ENCODE measurements at regions not wholly inside any gene's neighbourhood (a gene's known extent, or its start where the extent isn't known, plus 50 kb on each side); places are given as distances from the start of the nearest gene placed in this dataset.

- H3K27me3 Mint-ChIP-seq (ENCODE audit: low read depth), result no peaks in the 10 kb centered on the region
- ChIA-PET CTCF (no interaction called here), POLR2A (interaction anchor here (0.6 kb wide), 1 partner anchor 99 kb away, joined by 6 read pairs; no protein-coding TSS in a partner anchor)
- H3K4me1 Mint-ChIP-seq, result 0 out of 2 replicates have a peak, but pooled peaks cover 3% of the 10 kb centered on the region
- no peaks in the 10 kb centered on the region for H3K36me3 Mint-ChIP-seq
- ATAC-seq (no peak), DNase-seq (ENCODE audit: low spot score) (no peak)
- H3K27ac Mint-ChIP-seq, result no peak overlapping the region
- no peak overlapping the region for H3K4me3 Mint-ChIP-seq
- no peaks in the 10 kb centered on the region for H3K9me3 Mint-ChIP-seq
- TF ChIP-seq, protein P1, sequence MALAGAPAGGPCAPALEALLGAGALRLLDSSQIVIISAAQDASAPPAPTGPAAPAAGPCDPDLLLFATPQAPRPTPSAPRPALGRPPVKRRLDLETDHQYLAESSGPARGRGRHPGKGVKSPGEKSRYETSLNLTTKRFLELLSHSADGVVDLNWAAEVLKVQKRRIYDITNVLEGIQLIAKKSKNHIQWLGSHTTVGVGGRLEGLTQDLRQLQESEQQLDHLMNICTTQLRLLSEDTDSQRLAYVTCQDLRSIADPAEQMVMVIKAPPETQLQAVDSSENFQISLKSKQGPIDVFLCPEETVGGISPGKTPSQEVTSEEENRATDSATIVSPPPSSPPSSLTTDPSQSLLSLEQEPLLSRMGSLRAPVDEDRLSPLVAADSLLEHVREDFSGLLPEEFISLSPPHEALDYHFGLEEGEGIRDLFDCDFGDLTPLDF (CRISPR knock-in tag; IDR thresholded peaks at IDR 0.05), result no peak
- TF ChIP-seq JUN (CRISPR knock-in tag; IDR thresholded peaks at IDR 0.05) (no peak), GRHL2 (CRISPR knock-in tag; IDR thresholded peaks at IDR 0.05; ENCODE audit: insufficient replicate concordance, severe bottlenecking) (no peak), JAZF1 (CRISPR knock-in tag; IDR thresholded peaks at IDR 0.05) (no peak), HMGA2 (CRISPR knock-in tag; IDR thresholded peaks at IDR 0.05) (no peak), ZNF423 (CRISPR knock-in tag; IDR thresholded peaks at IDR 0.05) (no peak), ZNF671 (CRISPR knock-in tag; IDR thresholded peaks at IDR 0.05) (no peak), FOXP1 (CRISPR knock-in tag; IDR thresholded peaks at IDR 0.05; ENCODE audit: borderline replicate concordance) (no peak), STAT6 (CRISPR knock-in tag; conservative IDR thresholded peaks at IDR 0.05; ENCODE audit: low read depth) (no peak), MYBL2 (CRISPR knock-in tag; IDR thresholded peaks at IDR 0.05) (no peak)
Measured at GRCh38 chr3:146679995-146680394, 74.8 kb upstream of the PLSCR5 start.

DNA sequence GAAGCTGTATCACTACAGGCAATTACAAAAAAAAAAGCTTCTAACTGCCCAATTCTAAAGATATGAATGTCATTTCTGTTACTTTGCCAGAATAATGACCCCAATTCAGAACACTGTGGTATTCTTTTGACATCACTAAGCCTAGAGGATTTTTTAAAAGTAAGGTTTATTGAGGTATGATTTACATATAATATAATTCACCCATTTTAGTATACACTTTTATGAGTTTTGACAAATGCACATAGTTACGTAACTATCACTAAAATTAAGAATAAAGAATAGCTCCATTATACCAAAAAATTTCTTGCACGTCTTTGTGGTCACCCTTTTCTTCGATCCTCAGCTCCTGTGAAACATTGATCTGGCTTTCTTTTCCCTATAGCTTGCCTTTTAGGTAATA is 74.0 kb upstream of the PLSCR5 start:
- ATAC-seq, result no peak
- Mint-ChIP-seq H3K36me3 (no peaks in the 10 kb centered on the region), H3K4me3 (no peak overlapping the region), H3K27ac (no peak overlapping the region), H3K4me1 (0 out of 2 replicates have a peak, but pooled peaks cover 3% of the 10 kb centered on the region), H3K27me3 (ENCODE audit: low read depth) (no peaks in the 10 kb centered on the region), H3K9me3 (no peaks in the 10 kb centered on the region)
- no peak for DNase-seq (ENCODE audit: low spot score)
- POLR2A ChIA-PET, result interaction anchor here (0.6 kb wide), 1 partner anchor 99 kb away, joined by 6 read pairs; no protein-coding TSS in a partner anchor
- TF ChIP-seq ATF6 (CRISPR knock-in tag; IDR thresholded peaks at IDR 0.05) (no peak), NFE2L1 (CRISPR knock-in tag; IDR thresholded peaks at IDR 0.05) (no peak), ZBTB43 (CRISPR knock-in tag; IDR thresholded peaks at IDR 0.05) (no peak), NR3C1 (CRISPR knock-in tag; conservative IDR thresholded peaks at IDR 0.05; ENCODE audit: low read depth) (no peak), ESRRA (CRISPR knock-in tag; IDR thresholded peaks at IDR 0.05; ENCODE audit: borderline replicate concordance) (no peak), TEAD4 (CRISPR knock-in tag; IDR thresholded peaks at IDR 0.05) (no peak)
- TF ChIP-seq, protein P2, sequence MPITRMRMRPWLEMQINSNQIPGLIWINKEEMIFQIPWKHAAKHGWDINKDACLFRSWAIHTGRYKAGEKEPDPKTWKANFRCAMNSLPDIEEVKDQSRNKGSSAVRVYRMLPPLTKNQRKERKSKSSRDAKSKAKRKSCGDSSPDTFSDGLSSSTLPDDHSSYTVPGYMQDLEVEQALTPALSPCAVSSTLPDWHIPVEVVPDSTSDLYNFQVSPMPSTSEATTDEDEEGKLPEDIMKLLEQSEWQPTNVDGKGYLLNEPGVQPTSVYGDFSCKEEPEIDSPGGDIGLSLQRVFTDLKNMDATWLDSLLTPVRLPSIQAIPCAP (CRISPR knock-in tag; IDR thresholded peaks at IDR 0.05), result no peak
- TF ChIP-seq, protein P3, sequence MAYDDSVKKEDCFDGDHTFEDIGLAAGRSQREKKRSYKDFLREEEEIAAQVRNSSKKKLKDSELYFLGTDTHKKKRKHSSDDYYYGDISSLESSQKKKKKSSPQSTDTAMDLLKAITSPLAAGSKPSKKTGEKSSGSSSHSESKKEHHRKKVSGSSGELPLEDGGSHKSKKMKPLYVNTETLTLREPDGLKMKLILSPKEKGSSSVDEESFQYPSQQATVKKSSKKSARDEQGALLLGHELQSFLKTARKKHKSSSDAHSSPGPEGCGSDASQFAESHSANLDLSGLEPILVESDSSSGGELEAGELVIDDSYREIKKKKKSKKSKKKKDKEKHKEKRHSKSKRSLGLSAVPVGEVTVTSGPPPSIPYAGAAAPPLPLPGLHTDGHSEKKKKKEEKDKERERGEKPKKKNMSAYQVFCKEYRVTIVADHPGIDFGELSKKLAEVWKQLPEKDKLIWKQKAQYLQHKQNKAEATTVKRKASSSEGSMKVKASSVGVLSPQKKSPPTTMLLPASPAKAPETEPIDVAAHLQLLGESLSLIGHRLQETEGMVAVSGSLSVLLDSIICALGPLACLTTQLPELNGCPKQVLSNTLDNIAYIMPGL (CRISPR knock-in tag; IDR thresholded peaks at IDR 0.05), result no peak
- CTCF ChIA-PET, result no interaction called here

All from WTC11 (cell line).